Motor neuron (in vitro differentiated cells): ENCODE measurements at regions not wholly inside any gene's neighbourhood (a gene's known extent, or its start where the extent isn't known, plus 50 kb on each side); places are given as distances from the start of the nearest gene placed in this dataset.

ENCODE experiments used
- ATAC-seq, 8 experiments: fragments of 200-7000 bp; cut with Tn5 transposase; replicated peaks in 6 of 8; 2 replicates each; pipeline ENCODE4 v1.8.0; 2021; ENCODE audit warnings: mild to moderate bottlenecking in 8 of 8, moderate library complexity in 8 of 8
- H3K27ac ChIP-seq, 2 donors: fragments of 250-450 bp; sonication (Bioruptor Pico); 2 replicates each; pipeline ENCODE4 v1.9.0; 2021; ENCODE audit warnings: antibody characterized with exemption in 2 of 2, mild to moderate bottlenecking in 2 of 2, moderate library complexity in 1 of 2
- H3K4me1 ChIP-seq, 2 donors: fragments of 250-450 bp; sonication (Bioruptor Pico); replicated peaks in 1 of 2; 2 replicates each; pipeline ENCODE4 v1.6.1; 2021; ENCODE audit warnings: antibody characterized with exemption in 2 of 2, mild to moderate bottlenecking in 2 of 2, moderate library complexity in 1 of 2
- H3K4me3 ChIP-seq, 5 donors: fragments of 250-450 bp; sonication (Bioruptor Pico); 2 replicates each; pipeline ENCODE4 v1.9.0; 2021; ENCODE audit warnings: antibody characterized with exemption in 5 of 5, mild to moderate bottlenecking in 5 of 5, moderate library complexity in 4 of 5
- WGBS, 10 experiments: fragments of 450-650 bp; shearing (Covaris generic); methylation state at CpG; one replicate each; pipeline ENCODE4 v1.0.0; 2022; 5-methylcytosine and 5-hydroxymethylcytosine counted together
- in situ Hi-C, 9 experiments: fragments of 400-800 bp; cut with MboI; loops; one replicate each; pipeline ENCODE4 v1.15.0; 2021; ENCODE audit warnings: low sequenced_read_pairs in 9 of 9, low pct_unique_long_range_greater_than_20kb in 2 of 9; ENCODE audit not compliant: unreplicated experiment in 9 of 9

DNA sequence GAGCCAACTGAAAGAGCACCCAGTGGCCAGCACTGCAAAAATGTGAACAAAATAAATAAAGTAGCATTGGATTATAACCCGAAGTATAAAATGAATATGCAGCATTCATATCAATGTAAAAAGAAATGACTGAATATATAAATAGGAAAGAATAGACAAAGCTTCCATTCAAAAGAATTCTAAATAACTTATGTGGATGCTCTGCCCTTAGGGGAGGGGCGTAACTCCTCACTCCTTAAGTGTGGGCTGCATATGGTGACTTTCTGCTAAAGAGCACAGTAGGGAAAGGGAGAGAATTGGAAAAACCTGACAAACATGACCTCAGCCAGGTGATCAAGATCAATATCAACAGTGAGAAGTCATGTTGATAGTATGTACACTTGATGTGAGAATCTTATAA is 109.9 kb upstream of the DOCK1 start:
- no peak overlapping the region for H3K27ac ChIP-seq
- 0 to 100% (median 85%) methylated on average over 1 to 2 of the region's 2 CpGs for WGBS, 10 experiments
- no peak overlapping the region for H3K4me3 ChIP-seq
- no peaks in the 10 kb centered on the region for H3K4me1 ChIP-seq
- in situ Hi-C loops: no loop called here
- ATAC-seq: peak in 1 of 8 experiments; percentile 97

DNA sequence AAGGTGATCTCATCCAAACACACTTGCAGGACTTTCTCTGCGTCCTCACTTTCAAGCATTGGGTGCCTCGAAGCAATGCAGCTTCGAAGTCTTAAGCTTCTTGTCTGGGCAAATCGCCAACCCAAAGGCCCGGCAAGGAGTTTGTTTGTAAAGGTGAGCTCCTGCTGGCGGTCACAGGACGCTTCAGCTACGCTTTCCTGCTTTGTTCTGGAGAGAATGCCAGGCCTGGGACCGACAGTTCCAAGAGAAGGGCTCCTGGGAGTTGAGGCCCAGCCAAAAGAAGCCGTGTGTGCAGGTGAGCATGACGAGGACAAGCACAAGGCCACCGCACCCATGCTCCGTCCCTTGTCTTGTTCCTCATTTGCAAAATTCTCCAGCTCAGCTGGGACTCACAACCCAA is 106.6 kb upstream of the DOCK1 start:
- in situ Hi-C loops: no loop called here
- WGBS, 10 experiments: 0 to 95% (median 52%) methylated on average over 1 to 12 of the region's 13 CpGs; no CpG with 5 or more reads in 2 of the 10 experiments
- no peak overlapping the region for H3K27ac ChIP-seq
- H3K4me1 ChIP-seq: no peaks in the 10 kb centered on the region
- no peak overlapping the region for H3K4me3 ChIP-seq
- ATAC-seq: no peak

DNA sequence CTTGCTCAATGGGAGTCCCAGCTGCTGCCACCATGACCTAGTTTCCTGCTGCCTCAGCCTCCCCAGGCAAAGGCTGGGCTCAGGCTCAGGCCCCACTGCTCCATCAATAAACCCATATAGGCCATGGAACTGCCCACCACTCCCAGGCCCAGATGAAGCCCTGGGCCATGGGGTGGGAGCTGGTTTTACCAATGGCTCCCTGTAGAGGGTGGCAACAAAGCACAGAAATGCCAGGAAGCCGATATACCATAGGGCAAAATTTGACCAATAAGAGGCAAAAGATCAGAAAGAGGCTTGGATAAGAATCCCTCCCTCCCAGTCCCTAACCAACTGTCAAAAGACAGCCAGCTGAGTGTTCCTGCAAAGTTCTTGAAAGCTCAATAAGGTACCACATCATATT is 101.8 kb upstream of the DOCK1 start:
- ATAC-seq: no peak
- Histone ChIP-seq H3K4me1 (peaks cover 24 to 29% of the 10 kb centered on the region in 2 donors), H3K4me3 (no peak overlapping the region), H3K27ac (no peak overlapping the region)
- 0 to 86% methylated on average over 1 of the region's 1 CpG; no CpG with 5 or more reads in 8 of the 10 experiments for WGBS, 10 experiments
- in situ Hi-C loops: no loop called here

DNA sequence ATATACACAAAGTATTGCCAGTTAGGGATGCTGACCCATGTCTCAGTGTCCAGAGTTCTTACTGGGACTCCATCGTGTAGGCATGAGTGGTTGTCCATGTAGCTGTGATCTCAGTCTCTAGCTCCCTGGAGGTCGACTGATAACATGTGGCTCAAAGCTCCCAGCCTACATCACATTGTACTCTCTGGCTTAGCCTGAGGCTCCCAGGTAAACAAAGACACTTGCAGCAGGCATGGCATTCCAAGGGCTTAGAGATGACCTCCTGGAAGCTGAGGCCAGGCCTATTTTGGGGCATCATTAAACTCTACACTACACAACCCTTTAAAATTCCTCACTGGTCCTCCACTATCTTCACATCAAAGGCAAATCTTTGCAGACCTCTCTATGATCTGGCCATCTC is 100.8 kb upstream of the DOCK1 start:
- in situ Hi-C loops: no loop called here
- ATAC-seq: no peak
- WGBS, 10 experiments: 14 to 100% (median 50%) methylated on average over 1 to 2 of the region's 2 CpGs; no CpG with 5 or more reads in 5 of the 10 experiments

DNA sequence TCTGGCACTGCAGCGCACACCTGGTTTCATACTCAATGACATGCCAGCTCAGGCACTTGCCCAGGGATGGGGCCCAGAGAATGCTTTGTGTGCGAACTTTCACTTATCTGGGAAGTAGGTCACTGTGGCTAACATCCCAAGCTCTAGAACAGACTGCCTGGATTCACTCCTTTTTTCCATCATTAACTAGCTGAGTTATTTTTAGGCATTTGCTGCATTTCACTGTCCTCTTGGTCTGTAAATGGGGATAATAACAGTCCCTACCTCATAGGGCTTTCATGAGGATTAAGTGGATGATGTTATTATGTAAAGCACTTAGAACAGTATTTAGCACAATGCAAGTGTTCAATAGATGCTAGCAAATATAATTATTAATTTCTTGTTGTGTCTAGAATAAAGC is 98.7 kb upstream of the DOCK1 start:
- in situ Hi-C loops: no loop called here

More for the DNA sequence above, 100.8 kb upstream of the DOCK1 start:
- H3K4me3 ChIP-seq: no peak overlapping the region
- H3K4me1 ChIP-seq: peaks cover 26 to 35% of the 10 kb centered on the region in 2 donors
- no peak overlapping the region for H3K27ac ChIP-seq

DNA sequence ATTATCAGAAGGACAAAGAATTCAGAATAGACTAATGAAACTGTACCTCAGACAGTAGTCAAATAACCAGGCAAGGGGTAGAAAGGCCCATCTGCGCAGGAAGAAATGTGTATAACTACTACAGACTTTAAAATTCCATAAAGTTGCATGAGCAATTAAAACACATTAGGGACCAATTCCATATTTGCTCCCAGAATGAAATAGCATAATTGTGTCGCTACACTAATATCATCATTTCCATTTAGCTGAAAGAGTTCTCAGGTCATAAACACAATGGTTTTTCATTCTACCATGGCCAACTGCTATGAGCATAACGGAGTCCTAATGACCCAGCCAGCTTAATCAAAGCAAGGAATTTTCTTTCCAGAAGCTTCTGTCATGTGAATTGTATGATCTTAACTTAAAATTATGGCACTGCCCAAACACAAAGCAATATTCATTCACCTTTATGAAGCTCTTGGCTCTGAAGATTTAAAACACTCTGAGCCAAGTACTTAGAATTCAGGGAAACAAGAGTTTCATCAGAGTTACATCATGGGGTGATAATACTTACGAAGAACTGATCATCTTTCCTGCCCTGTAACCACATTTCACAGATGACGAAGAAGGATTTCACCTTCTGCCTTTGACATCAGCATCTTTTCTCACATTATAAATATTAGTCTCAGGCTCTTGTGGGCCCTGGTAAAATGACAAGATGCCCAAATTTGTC is 98.1 kb upstream of the DOCK1 start:
- peak in 5 of 8 experiments; percentile 40 to 71 (median 60) for ATAC-seq
- WGBS, 10 experiments: 23 to 74% (median 62%) methylated on average over 1 to 5 of the region's 5 CpGs; no CpG with 5 or more reads in 1 of the 10 experiments
- in situ Hi-C loops: no loop called here
- Histone ChIP-seq H3K4me1 (peaks cover 26 to 35% of the 10 kb centered on the region in 2 donors), H3K27ac (peak overlapping the region in 1 of 2 donors; percentile 78), H3K4me3 (no peak overlapping the region)

More for the DNA sequence above, 98.7 kb upstream of the DOCK1 start:
- Histone ChIP-seq H3K4me1 (peaks cover 26 to 35% of the 10 kb centered on the region in 2 donors), H3K27ac (peak overlapping the region in 1 of 2 donors; percentile 78), H3K4me3 (no peak overlapping the region)
- 33 to 100% (median 80%) methylated on average over 1 to 2 of the region's 2 CpGs; no CpG with 5 or more reads in 5 of the 10 experiments for WGBS, 10 experiments
- peak in 5 of 8 experiments; percentile 21 to 62 (median 58) for ATAC-seq

DNA sequence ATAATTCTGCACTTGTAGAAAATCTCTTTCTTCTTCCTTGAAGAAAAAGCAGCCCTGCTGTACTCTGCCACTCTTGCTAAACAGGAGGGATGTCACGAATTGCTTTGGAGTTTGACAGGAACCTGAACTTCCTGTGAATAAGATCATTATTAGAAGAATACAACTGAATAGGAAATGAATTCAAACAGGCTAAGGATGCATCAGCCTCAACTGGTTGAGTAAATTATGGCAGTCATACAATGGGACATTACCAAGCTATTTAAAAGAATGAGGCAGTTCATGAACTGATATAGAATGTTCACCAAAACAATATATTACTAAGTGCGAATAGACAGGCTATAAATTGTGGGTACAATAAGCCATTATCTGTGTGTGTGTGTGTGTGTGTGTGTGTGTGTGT is 97.1 kb upstream of the DOCK1 start:
- in situ Hi-C loops: no loop called here
- 0 to 63% (median 20%) methylated on average over 1 to 2 of the region's 2 CpGs; no CpG with 5 or more reads in 1 of the 10 experiments for WGBS, 10 experiments
- no peak overlapping the region for H3K4me3 ChIP-seq
- peak in 5 of 8 experiments; percentile 32 to 83 (median 75) for ATAC-seq
- H3K27ac ChIP-seq: peak overlapping the region in 1 of 2 donors; percentile 78
- peaks cover 26 to 35% of the 10 kb centered on the region in 2 donors for H3K4me1 ChIP-seq

DNA sequence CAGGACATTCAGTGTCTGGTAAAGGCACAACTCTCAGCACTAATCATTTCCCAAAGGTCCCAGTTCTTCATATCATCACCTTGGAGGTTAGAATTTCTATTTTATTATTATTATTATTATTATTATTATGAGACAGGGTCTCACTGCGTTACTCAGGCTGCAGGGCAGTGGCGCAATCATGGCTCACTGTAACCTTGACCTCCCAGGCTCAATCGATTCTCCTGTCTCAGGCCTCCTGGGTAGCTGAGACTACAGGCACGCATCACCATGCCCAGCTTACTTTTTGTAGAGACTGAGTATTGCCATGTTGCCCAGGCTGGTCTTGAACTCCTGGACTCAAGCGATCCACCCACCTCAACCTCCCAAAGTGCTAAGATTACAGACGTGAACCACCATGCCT is 91.8 kb upstream of the DOCK1 start:
- Histone ChIP-seq H3K4me3 (no peak overlapping the region), H3K4me1 (peaks cover 1 to 5% of the 10 kb centered on the region in 2 donors), H3K27ac (no peak overlapping the region)
- 40 to 100% (median 96%) methylated on average over 1 to 4 of the region's 6 CpGs; no CpG with 5 or more reads in 5 of the 10 experiments for WGBS, 10 experiments
- in situ Hi-C loops: no loop called here
- ATAC-seq: no peak

DNA sequence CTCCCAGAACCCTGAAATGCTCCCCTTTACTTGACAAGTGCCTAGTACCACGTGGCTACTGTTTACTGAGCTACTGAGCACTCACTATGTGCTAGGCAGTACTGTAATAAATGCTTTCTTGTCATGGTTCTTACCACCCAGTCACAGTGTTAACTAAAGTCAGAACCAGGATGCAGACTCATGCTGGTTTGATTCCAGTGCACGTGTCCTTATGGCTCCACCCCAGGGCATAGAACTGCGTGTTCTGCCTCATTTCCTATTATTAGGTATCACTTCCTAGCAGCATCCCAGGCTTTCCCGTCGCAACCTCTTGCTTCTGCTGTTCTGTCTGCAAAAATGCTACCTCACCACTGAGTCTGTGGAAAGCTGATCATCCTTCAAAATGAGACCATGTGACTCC is 71.7 kb upstream of the DOCK1 start:
- no peak overlapping the region for H3K4me3 ChIP-seq
- H3K4me1 ChIP-seq: peaks cover 0 to 5% of the 10 kb centered on the region in 2 donors
- peak in 2 of 8 experiments; percentile 51 to 87 for ATAC-seq
- WGBS, 10 experiments: 24 to 80% (median 68%) methylated on average over 1 to 5 of the region's 5 CpGs; no CpG with 5 or more reads in 4 of the 10 experiments
- in situ Hi-C loops: no loop called here
- H3K27ac ChIP-seq: no peak overlapping the region

DNA sequence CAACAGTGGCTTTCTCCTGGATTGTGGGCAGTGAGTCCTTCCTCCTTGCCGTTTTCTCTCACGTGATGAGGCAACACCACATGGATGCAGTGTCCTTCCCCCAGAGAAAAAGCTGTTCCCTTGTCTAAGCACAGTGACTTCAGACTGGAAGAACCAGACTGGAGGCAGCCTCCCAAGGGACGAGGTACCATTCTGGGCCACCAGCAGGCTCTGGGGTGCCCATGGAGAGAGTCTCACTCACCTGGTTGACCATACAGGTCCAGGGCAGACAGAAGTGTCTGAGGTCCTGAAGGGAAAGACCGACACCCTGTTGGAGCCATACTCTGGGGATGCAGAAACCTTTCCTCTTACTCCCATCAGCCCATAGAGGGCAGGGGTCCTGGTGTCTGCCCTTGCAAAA is 69.2 kb upstream of the DOCK1 start:
- 29 to 100% methylated on average over 1 of the region's 4 CpGs; no CpG with 5 or more reads in 8 of the 10 experiments for WGBS, 10 experiments
- H3K27ac ChIP-seq: no peak overlapping the region
- in situ Hi-C loops: no loop called here
- ATAC-seq: no peak
- peaks cover 2 to 18% of the 10 kb centered on the region in 2 donors for H3K4me1 ChIP-seq
- H3K4me3 ChIP-seq: no peak overlapping the region

DNA sequence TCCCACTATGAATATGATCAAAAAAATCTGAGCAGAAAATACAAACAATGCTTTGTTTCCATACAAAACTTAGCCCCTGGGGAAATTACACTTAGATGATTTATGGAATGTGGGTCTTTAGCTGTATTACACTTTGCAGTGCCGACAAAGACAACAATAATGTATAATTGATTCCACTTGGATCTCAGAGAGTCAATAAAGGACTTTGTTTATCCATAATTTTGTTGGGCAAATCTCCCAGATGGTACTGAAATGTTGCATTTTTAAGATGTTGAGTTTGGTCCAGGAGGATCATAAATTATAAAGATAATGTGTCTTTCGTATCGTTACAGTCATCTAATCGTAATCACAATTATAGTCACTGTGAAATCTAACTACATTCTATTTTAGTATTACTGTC is 66.9 kb upstream of the DOCK1 start:
- WGBS, 10 experiments: 0 to 81% (median 19%) methylated on average over 2 to 4 of the region's 4 CpGs; no CpG with 5 or more reads in 3 of the 10 experiments
- Histone ChIP-seq H3K4me3 (no peak overlapping the region), H3K27ac (no peak overlapping the region), H3K4me1 (peaks cover 2 to 18% of the 10 kb centered on the region in 2 donors)
- ATAC-seq: peak in 3 of 8 experiments; percentile 30 to 51 (median 33)
- in situ Hi-C loops: no loop called here

DNA sequence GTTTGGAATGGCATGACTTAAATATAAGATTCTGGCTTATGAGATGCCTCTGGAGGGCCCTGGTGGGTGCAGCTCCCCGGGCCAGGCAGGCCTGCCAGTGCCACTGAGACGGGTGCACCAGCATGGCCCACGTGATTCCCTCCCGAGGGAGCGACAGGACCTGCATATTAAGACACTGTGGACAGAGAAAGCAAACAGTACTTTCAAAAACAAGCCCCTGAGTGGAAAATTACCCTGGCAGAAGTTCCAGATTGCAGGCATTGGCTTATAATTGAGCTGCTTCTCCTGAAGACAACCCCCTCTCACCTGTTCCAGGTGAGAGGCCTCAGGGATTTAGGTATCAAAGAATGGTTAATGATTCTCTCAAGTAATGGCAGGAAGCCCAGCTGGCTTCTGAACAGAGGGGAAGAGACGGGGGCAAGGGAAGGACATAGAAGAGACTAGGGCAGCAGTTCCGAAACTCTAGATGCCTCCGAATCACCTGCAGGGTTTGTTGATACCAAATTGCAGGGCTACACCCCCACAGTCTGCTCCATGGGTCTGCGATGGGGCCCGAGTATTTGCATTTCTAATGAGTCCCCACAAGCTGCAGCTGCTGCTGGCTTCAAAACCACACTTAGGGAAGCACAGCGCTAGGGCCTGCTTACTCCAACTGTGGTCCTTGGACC is 66.0 kb upstream of the DOCK1 start:
- Histone ChIP-seq H3K4me3 (no peak overlapping the region), H3K4me1 (peaks cover 2 to 18% of the 10 kb centered on the region in 2 donors), H3K27ac (no peak overlapping the region)
- in situ Hi-C loops: no loop called here
- WGBS, 10 experiments: 20 to 80% (median 43%) methylated on average over 1 to 6 of the region's 11 CpGs; no CpG with 5 or more reads in 2 of the 10 experiments
- peak in 7 of 8 experiments; percentile 19 to 96 (median 83) for ATAC-seq

DNA sequence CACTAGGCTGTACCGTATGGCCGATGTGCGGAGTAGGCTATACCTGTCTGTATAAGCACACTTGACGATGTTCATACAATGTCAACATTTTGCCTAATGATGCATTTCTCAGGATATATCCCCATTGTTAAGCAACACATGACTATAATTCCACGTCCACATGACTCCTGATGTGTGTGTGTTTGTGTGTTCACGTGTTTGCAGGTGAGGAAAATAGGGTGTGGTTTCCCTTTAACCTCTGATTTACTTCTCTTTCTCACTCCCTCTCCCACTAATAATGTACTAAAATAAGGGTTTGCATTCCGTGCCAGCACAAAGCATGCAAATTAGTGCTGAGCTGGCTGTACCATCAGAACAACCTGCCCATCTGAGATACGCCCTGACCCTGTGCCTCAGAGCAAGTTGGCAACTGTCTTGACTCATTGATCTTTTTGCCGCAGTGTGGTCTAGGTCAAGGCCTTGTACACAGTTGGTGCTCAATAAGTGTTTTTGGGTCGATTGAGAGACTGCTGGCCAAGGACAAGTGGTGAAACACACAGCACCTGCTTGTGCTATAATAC is 64.6 kb upstream of the DOCK1 start:
- no peak overlapping the region for H3K4me3 ChIP-seq
- in situ Hi-C loops: no loop called here
- 32 to 100% (median 93%) methylated on average over 2 to 8 of the region's 10 CpGs; no CpG with 5 or more reads in 1 of the 10 experiments for WGBS, 10 experiments
- no peak for ATAC-seq
- no peak overlapping the region for H3K27ac ChIP-seq
- H3K4me1 ChIP-seq: peaks cover 2 to 18% of the 10 kb centered on the region in 2 donors
